ENCODE measurements at regions not wholly inside any gene's neighbourhood (a gene's known extent, or its start where the extent isn't known, plus 50 kb on each side); places are given as distances from the start of the nearest gene placed in this dataset.

DNA sequence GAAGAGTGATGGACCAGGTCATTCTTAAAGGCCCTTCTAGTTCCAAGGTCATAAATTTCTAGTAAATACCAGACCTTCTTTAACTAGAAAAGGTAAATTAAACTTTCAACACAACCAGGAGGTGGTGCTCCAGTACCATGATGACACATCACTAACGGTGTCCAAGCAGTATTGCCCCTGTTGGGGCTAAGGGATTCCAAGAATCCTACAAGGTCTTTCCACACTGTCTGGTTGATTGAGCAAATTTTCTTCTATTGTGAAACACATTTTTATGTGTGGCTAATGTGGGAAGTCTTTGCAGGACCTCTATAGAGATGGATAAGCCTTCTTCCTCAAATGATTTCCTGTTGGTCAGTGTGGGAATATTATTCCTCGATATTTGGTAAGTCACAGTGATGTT is 459.6 kb upstream of the PAPPA start:
- TF ChIP-seq, protein P1, sequence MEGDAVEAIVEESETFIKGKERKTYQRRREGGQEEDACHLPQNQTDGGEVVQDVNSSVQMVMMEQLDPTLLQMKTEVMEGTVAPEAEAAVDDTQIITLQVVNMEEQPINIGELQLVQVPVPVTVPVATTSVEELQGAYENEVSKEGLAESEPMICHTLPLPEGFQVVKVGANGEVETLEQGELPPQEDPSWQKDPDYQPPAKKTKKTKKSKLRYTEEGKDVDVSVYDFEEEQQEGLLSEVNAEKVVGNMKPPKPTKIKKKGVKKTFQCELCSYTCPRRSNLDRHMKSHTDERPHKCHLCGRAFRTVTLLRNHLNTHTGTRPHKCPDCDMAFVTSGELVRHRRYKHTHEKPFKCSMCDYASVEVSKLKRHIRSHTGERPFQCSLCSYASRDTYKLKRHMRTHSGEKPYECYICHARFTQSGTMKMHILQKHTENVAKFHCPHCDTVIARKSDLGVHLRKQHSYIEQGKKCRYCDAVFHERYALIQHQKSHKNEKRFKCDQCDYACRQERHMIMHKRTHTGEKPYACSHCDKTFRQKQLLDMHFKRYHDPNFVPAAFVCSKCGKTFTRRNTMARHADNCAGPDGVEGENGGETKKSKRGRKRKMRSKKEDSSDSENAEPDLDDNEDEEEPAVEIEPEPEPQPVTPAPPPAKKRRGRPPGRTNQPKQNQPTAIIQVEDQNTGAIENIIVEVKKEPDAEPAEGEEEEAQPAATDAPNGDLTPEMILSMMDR (IDR thresholded peaks at IDR 0.05): peak in 3 of 5 experiments; percentile 20 to 30 (median 25)
- TF ChIP-seq POLR2A (IDR thresholded peaks at IDR 0.05): no peak

Data from tibial nerve (tissue), 3 donors.